ENCODE measurements at regions not wholly inside any gene's neighbourhood (a gene's known extent, or its start where the extent isn't known, plus 50 kb on each side); places are given as distances from the start of the nearest gene placed in this dataset.

DNA sequence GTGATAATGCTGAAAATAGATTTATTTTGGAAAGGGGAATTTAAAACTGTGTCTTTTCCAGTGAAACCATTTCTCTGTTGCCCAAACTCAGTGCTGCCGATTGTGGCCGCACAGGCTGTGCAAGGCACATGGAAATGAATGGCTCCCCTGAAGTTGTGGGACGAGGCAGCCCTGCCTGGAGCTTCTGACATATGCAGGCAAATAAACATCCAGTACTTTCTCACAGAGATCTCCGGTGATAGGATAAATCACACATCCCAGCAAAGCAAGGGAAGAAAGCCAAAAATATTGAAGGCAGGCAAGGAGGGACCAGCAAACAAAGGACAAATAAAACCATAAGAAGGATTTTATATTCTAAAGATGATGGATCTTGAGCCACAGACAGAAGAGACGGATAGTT lies 464.5 kb downstream of the MTRR start:
- CTCF ChIA-PET (ENCODE audit: low intra/inter-chr PET ratio, low total read pairs), result no interaction called here
- ATAC-seq (no peak), DNase-seq (ENCODE audit: low spot score) (no peak), FAIRE-seq (no peak)
- no TSS peak for BruUV-seq (replicated peaks)
- Histone ChIP-seq H3K4me3 (replicated peaks in 1 of 3; ENCODE audit: insufficient read depth in 1 of 3, low read depth in 2 of 3, low read length in 3 of 3) (no peak overlapping the region), H3K27ac (ENCODE audit: extremely low read length, insufficient read depth, low read length) (no peak overlapping the region), H3K9me3 (ENCODE audit: low read length) (peaks cover 8% of the 10 kb centered on the region; the same call in 1 of the 2 replicates), H3K9ac (ENCODE audit: insufficient read depth, low read depth, low read length) (no peak overlapping the region), H3K4me1 (ENCODE audit: insufficient read depth, low read length) (no peaks in the 10 kb centered on the region), H3K4me2 (ENCODE audit: low read depth, low read length) (no peak overlapping the region), H2AFZ (ENCODE audit: low read length) (no peak overlapping the region), H3K27me3 (ENCODE audit: control insufficient read depth in 1 of 2, insufficient read depth in 2 of 2, low read length in 2 of 2) (no peaks in the 10 kb centered on the region), H4K20me1 (ENCODE audit: insufficient read depth, low read length) (no peaks in the 10 kb centered on the region), H3K36me3 (replicated peaks in 1 of 2; ENCODE audit: control insufficient read depth in 1 of 2, insufficient read depth in 2 of 2, low read length in 2 of 2) (no peaks in the 10 kb centered on the region), H3K79me2 (ENCODE audit: insufficient read depth, low read length) (no peaks in the 10 kb centered on the region)
- in situ Hi-C loops (cut with HindIII; ENCODE audit: extremely low pct_ligation_motif_present, low pct_unique_long_range_greater_than_20kb), result no loop called here
- POLR2A ChIA-PET, result no interaction called here
- WGBS (ENCODE audit: low lambda C conversion rate), result 20% methylated on average over 5 of the region's 5 CpGs
- intact Hi-C loops (cut with micrococcal nuclease; ENCODE audit: unreplicated experiment), result no loop called here
- TF ChIP-seq KDM1A (CRISPR knock-in tag; IDR thresholded peaks at IDR 0.05), result no peak
- no peak for TF ChIP-seq POLR2A (IDR thresholded peaks at IDR 0.05; ENCODE audit: insufficient read depth in 1 of 2, low read depth in 2 of 2, low read length in 2 of 2)
- no peak for TF ChIP-seq ZNF251 (CRISPR knock-in tag; IDR thresholded peaks at IDR 0.05)
- TF ChIP-seq FOXK2 (IDR thresholded peaks at IDR 0.05), result no peak
- no peak for TF ChIP-seq ZNF530 (CRISPR knock-in tag; IDR thresholded peaks at IDR 0.05; ENCODE audit: low read depth)
- TF ChIP-seq, protein P1, sequence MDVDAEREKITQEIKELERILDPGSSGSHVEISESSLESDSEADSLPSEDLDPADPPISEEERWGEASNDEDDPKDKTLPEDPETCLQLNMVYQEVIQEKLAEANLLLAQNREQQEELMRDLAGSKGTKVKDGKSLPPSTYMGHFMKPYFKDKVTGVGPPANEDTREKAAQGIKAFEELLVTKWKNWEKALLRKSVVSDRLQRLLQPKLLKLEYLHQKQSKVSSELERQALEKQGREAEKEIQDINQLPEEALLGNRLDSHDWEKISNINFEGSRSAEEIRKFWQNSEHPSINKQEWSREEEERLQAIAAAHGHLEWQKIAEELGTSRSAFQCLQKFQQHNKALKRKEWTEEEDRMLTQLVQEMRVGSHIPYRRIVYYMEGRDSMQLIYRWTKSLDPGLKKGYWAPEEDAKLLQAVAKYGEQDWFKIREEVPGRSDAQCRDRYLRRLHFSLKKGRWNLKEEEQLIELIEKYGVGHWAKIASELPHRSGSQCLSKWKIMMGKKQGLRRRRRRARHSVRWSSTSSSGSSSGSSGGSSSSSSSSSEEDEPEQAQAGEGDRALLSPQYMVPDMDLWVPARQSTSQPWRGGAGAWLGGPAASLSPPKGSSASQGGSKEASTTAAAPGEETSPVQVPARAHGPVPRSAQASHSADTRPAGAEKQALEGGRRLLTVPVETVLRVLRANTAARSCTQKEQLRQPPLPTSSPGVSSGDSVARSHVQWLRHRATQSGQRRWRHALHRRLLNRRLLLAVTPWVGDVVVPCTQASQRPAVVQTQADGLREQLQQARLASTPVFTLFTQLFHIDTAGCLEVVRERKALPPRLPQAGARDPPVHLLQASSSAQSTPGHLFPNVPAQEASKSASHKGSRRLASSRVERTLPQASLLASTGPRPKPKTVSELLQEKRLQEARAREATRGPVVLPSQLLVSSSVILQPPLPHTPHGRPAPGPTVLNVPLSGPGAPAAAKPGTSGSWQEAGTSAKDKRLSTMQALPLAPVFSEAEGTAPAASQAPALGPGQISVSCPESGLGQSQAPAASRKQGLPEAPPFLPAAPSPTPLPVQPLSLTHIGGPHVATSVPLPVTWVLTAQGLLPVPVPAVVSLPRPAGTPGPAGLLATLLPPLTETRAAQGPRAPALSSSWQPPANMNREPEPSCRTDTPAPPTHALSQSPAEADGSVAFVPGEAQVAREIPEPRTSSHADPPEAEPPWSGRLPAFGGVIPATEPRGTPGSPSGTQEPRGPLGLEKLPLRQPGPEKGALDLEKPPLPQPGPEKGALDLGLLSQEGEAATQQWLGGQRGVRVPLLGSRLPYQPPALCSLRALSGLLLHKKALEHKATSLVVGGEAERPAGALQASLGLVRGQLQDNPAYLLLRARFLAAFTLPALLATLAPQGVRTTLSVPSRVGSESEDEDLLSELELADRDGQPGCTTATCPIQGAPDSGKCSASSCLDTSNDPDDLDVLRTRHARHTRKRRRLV (CRISPR knock-in tag; IDR thresholded peaks at IDR 0.05), result no peak
